Thymus (tissue), 11 donors: ENCODE measurements at regions not wholly inside any gene's neighbourhood (a gene's known extent, or its start where the extent isn't known, plus 50 kb on each side); places are given as distances from the start of the nearest gene placed in this dataset.

Experiments used
- DNase-seq, 9 donors: peaks; one replicate each; pipeline ENCODE4 v3.0.0-alpha.2; 2013; ENCODE audit warnings: low spot score in 9 of 9, low read depth in 6 of 9, missing footprints in 1 of 9
- H3K27ac ChIP-seq, 2 donors: one replicate each; pipeline ENCODE4 v1.5.1; 2013; ENCODE audit warnings: control low read depth in 1 of 2, low read depth in 1 of 2, low read length in 1 of 2, mild to moderate bottlenecking in 1 of 2, moderate library complexity in 1 of 2
- H3K27me3 ChIP-seq, 2 donors: one replicate each; pipeline ENCODE4 v1.5.1; 2013; ENCODE audit warnings: low read length in 1 of 2; ENCODE audit not compliant: control insufficient read depth in 2 of 2, insufficient read depth in 1 of 2
- H3K36me3 ChIP-seq, 2 donors: one replicate each; pipeline ENCODE4 v1.5.1; 2013; ENCODE audit warnings: low read length in 1 of 2, mild to moderate bottlenecking in 1 of 2, moderate library complexity in 1 of 2; ENCODE audit not compliant: control insufficient read depth in 2 of 2, insufficient read depth in 2 of 2
- H3K4me1 ChIP-seq, 2 donors: one replicate each; pipeline ENCODE4 v1.5.1; 2013; ENCODE audit warnings: low read length in 2 of 2; ENCODE audit not compliant: control insufficient read depth in 2 of 2, insufficient read depth in 2 of 2
- H3K4me3 ChIP-seq, 2 donors: one replicate each; pipeline ENCODE4 v1.5.1; 2013; ENCODE audit warnings: low read length in 2 of 2, control low read depth in 1 of 2, mild to moderate bottlenecking in 1 of 2
- H3K9me3 ChIP-seq, 2 donors: one replicate each; pipeline ENCODE4 v1.5.1; 2013; ENCODE audit warnings: low read length in 1 of 2, mild to moderate bottlenecking in 1 of 2; ENCODE audit not compliant: control insufficient read depth in 2 of 2, insufficient read depth in 1 of 2
- donor health status: healthy.

DNA sequence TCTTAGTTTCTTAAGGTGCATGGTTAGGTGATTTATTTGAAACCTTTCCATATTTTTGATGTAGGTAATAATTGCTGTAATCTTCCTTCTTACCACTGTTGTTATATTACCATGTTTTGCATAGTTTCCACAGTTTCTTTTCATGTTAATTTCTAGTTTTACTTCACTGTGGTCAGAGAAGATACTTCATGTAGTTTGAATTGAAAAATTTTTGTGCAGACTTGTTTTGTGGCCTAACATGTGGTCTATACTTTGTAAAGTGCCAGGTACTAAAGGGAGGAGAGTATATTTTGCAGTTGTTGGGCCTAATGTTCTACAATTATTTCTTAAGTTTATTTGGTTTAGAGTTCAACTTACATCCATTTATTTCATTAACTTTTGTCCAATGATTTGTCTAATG lies 69.2 kb upstream of the RPS4Y2 start:
- Histone ChIP-seq H3K4me3 (no peak overlapping the region), H3K4me1 (no peaks in the 10 kb centered on the region), H3K36me3 (no peaks in the 10 kb centered on the region), H3K27ac (no peak overlapping the region), H3K27me3 (no peaks in the 10 kb centered on the region), H3K9me3 (no peaks in the 10 kb centered on the region)
- DNase-seq: no peak
